Hematopoietic multipotent progenitor cell treated with erythropoietin and hydrocortisone succinate and interleukin-3 and kit ligand, for 6 days (in vitro differentiated cells): ENCODE measurements at regions not wholly inside any gene's neighbourhood (a gene's known extent, or its start where the extent isn't known, plus 50 kb on each side); places are given as distances from the start of the nearest gene placed in this dataset.

Experiments
- DNase-seq: peaks from one replicate; pipeline ENCODE4 v3.0.0-alpha.2; 2015

DNA sequence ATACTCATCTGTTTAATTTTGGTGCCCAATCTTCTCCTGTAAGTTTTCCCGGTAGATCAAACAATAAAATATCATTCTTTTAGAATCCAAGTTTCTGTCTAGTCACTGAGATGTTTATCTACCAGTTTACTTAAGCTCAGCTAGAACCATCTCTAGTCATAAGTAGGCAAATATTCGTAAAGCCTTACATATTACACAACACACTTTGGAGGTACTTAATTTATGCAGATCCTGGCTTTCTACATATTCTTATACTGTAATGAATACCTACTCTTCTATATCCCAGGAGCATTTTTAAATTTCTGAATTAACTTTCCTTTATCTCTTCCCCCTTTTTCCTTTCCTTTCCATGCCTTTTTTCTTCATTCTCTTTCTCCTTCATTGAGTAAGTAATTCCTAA lies 185.9 kb upstream of the ZBTB20 start:
- DNase-seq, result no peak

- DNase-seq, result no peak
Measured at GRCh38 chr3:115336836-115337235, 189.7 kb upstream of the ZBTB20 start.

DNA sequence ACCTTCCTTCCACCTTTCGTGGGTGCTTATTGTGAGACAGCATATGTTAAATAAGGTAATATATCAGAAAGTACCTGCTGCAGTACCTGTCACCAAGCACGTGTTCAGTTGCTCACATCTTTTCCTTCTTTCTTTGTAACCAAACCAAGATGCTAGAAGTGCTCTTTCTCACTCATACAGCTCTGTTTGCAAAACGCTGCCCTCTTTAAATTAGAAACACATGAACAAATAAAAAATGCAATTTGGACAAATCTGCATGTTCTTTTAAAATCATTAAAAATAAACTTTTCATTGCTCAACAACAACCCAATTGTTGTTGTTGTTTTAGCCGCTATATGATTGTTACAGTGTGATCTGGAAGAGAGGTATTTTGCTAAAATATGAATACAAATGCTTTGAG lies 193.5 kb upstream of the ZBTB20 start:
- no peak for DNase-seq

DNA sequence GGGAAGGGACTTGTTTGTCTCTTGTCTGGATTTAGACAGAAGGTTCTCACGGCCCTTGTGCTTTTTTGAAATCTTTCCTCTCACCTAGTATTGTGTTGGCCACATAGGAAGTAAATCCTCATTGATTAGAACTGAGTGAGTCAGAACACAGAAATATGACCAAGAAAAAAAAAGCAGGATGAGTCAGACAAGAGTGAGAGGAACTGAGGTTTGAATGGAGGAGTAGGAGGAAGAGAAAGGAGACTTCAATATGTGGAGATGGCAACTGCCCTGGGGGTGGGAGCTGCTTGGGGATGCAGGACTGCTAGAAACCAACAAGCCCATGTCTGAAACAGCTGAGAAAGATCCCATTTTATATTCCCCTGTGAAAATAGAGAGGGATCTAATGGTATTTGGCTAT lies 194.1 kb upstream of the ZBTB20 start:
- DNase-seq, result no peak

DNA sequence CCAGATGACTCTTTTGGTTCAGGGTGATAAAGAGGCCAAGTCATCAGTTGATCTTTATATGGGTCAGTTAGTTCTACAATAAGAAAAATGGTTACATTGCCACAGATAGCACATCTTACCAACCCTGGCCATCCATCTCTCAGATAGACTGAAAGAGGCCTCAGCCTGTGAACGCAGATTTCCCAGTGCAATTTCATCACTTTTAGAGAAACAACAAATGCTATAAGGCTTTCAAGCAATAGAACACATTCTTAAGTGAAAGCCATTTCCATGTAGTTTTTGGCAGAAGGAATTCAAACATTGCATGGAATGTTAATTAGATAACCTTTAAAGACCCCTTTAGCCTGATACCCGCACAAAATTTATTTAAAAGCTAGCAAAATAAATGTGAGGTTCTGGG lies 200.6 kb upstream of the ZBTB20 start:
- DNase-seq, result no peak

- no peak for DNase-seq
Measured at GRCh38 chr3:115348412-115348811, 201.3 kb upstream of the ZBTB20 start.

- DNase-seq, result no peak
Measured at GRCh38 chr3:115348951-115349745, 202.1 kb upstream of the ZBTB20 start.

GRCh38 chr3:115350606-115351005 lies 203.5 kb upstream of the ZBTB20 start:
- no peak for DNase-seq

GRCh38 chr3:115351193-115351592 lies 204.1 kb upstream of the ZBTB20 start:
- no peak for DNase-seq

DNA sequence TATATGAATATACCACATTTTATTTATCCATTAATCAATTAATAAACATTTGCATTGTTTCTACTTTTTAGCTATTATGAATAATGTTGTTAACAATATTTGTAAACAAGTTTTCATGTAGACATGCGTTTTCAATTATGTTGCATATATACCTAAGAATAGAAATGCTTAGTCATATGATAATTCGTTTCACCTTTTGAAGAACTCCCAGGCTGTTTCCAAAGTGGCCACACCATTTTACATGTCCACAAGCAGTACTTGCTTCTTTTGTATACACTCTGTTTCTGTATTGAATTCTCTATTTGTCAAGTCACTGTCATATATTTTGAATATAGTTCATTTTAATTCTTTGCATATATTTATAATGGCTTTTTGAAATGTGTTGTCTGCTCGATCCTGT lies 206.9 kb upstream of the ZBTB20 start:
- DNase-seq, result no peak

DNA sequence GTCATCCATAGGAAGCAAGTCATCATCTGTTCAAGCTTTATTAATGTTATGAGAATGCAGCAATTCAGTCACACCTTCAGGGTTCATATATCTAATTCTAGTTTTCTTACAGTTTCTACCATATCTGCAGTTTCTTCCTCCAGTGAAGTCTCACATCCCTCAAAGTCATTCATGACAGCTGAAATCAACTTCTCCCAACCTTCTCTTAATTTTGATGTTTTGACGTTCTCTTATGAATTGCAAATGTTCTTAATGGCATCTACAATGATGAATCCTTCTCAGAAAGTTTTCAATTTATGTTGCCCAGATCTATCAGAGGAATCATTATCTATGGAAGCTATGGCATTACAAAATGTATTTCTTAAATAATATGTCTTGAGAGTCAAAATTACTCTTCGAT lies 210.4 kb upstream of the ZBTB20 start:
- no peak for DNase-seq

DNA sequence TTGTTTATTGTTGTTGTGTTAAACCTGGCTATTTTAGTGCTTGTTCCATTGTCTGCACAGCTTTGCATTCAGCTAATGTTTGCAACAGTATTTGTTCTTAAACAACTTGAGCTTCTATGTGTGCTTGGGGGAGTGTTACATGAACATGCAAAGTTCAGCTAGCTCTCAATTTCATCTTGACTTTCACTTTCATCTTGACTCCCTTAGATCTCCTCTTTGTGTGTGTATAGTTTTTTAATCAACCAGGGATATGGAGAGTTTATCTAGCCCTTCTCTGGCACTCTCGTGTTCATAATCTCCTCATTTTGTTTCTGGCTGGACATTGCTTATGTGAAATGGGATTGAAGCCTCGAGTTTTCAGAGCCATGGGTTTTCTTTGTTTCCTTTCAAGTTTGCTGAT lies 212.4 kb upstream of the ZBTB20 start:
- DNase-seq, result no peak

DNA sequence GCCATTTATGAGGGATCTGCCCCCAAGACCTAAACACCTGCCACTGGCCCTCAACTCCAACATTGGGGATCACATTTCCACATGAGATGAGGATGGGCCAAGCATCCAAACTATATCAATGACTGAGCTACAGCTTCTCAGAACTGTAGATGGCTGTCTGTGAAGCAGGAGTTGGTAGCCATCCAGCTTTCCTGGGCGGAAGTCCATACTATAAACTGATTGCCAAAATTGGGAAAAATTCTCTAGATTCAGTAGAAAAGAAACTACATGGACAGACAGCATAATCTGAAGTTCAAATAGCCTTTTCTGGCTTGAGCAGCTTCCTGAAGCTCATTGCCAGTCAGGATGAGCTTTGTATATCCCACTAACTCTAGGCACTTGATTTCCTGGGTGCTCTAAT lies 214.7 kb upstream of the ZBTB20 start:
- no peak for DNase-seq

DNA sequence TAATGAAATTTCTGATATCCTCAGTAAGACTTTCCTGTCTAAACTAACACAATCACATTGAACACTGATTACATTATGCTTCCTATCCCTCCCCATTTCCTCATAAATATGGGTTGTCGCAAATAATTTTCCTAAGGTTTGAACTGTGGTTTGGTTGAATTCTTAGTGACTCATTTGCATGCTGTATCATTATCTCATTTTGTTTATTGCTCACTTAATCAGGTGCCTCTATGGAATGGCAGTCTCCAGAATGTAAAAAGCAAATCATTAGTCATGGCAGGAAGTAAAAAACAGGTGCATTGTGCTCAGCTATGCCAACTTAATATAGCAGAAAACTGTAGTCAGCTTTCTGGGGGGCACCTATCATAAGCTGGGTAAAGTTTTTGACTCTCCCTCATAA lies 216.0 kb upstream of the ZBTB20 start:
- DNase-seq, result no peak

DNA sequence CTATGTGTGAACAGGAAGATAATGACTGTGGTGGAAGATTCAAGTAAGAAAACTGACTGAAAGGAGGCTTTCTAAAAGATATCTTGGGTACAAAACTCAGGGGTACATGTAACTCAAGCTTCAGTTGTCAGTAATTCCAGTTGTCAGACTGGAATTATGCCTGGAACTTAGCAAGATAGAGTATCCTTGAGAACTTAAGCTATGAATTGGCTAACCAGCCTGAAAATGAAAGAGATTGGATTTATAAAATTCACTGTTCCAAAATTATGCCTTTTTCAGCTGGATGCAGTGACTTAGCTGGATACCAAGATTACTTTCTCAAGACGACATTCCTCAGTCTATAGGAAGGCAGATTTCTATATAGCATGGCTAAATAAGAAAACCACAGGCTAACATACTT lies 221.9 kb upstream of the ZBTB20 start:
- no peak for DNase-seq

GRCh38 chr3:115375362-115375761 lies 228.3 kb upstream of the ZBTB20 start:
- no peak for DNase-seq

GRCh38 chr3:115380883-115381572 lies 233.9 kb upstream of the ZBTB20 start:
- no peak for DNase-seq

- DNase-seq, result no peak
Measured at GRCh38 chr3:115381573-115381912, 234.5 kb upstream of the ZBTB20 start.

- DNase-seq, result no peak
Measured at GRCh38 chr3:115381931-115382330, 234.8 kb upstream of the ZBTB20 start.

DNA sequence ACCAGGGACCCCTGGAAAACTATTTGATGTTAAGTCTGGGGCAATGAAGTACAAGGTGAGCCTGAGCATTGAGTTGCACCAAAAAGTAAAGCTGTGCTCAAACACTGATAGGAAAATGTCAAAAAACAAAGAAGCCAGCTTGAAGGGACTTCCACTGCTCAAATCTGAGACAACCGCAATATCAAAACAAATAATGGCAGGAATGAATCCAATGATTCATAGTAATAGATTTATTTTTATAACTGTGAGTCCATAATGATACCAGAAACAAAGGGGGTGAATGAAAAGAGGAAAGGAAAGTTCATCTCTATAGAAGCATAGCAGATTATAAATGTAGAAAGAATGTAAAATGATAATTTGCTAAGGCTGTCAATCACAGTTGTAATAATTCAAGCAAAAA lies 237.3 kb upstream of the ZBTB20 start:
- no peak for DNase-seq

- no peak for DNase-seq
Measured at GRCh38 chr3:115385774-115386730, 237.3 kb upstream of the GAP43 start.

GRCh38 chr3:115388166-115388565 lies 235.1 kb upstream of the GAP43 start:
- no peak for DNase-seq

DNA sequence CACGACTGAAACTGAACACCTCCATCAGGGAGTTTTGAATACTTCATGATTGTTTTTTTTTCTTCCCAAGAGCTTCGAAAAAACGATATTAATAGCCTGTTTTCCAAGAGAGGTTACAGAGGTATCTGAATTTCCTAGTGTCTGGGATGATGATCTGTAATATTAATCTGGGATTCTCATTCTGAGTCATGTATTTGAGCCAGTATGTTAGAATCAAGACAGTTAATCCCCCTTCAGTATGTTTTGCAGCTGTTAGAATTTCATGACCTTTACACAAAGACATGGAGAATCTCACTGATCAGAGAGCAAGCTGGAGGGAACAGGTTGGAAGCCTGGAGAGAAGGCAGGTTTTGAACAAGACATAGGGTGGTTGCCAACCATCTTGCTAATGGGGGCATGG lies 234.5 kb upstream of the GAP43 start:
- no peak for DNase-seq

DNA sequence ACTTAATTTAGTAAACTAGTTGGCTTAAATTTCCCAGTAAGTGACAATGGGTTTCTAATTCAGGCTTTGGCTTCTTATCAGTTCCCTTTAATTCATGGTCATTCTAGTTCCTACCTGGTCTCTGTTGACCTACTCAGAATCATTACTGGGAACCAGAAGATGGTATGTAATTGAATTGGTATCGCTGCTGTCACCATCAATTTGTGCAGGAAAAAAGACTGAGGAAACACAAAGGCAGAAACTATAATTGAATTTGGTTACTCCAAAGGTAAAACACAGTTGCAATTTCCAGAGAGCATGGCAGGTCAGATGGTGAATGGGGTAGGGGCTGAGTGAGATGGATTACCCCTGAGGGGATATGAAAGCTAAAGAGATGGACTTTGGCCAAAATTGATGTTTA lies 226.5 kb upstream of the GAP43 start:
- DNase-seq, result no peak
